AG09309 (cell line): ENCODE measurements at regions not wholly inside any gene's neighbourhood (a gene's known extent, or its start where the extent isn't known, plus 50 kb on each side); places are given as distances from the start of the nearest gene placed in this dataset.

ENCODE experiments used
- DNase-seq: peaks from one replicate; pipeline ENCODE4 v3.0.0-alpha.2; 2010; ENCODE audit warnings: low read depth
- H3K4me3 ChIP-seq: 2 replicates; pipeline ENCODE4 v1.5.1; 2011; ENCODE audit warnings: mild to moderate bottlenecking, low read depth, low read length, moderate library complexity; ENCODE audit not compliant: control insufficient read depth
- CTCF ChIP-seq: IDR thresholded peaks from 2 replicates; pipeline ENCODE4 v1.5.1; 2011; ENCODE audit warnings: mild to moderate bottlenecking, low read depth, low read length, inconsistent platforms; ENCODE audit not compliant: insufficient read depth, control insufficient read depth; ENCODE audit errors: missing control alignments

GRCh38 chr4:35900286-35901243, 343.7 kb downstream of the ARAP2 start:
- H3K4me3 ChIP-seq, result no peak overlapping the region
- TF ChIP-seq CTCF, result no peak
- no peak for DNase-seq

GRCh38 chr4:35912174-35912573, 332.1 kb downstream of the ARAP2 start:
- H3K4me3 ChIP-seq, result no peak overlapping the region
- TF ChIP-seq CTCF, result no peak
- DNase-seq, result no peak

GRCh38 chr4:35918491-35918977, 325.8 kb downstream of the ARAP2 start:
- H3K4me3 ChIP-seq, result no peak overlapping the region
- TF ChIP-seq CTCF, result no peak
- no peak for DNase-seq

- TF ChIP-seq CTCF, result no peak
- DNase-seq, result no peak
These were observed 318.5 kb downstream of the ARAP2 start for GRCh38 chr4:35925806-35926205.

GRCh38 chr4:35926788-35927187, 317.5 kb downstream of the ARAP2 start:
- no peak overlapping the region for H3K4me3 ChIP-seq
- DNase-seq, result no peak
- no peak for TF ChIP-seq CTCF

More at GRCh38 chr4:35925806-35926205, 318.5 kb downstream of the ARAP2 start:
- no peak overlapping the region for H3K4me3 ChIP-seq

GRCh38 chr4:35933901-35934300, 310.4 kb downstream of the ARAP2 start:
- no peak for DNase-seq
- TF ChIP-seq CTCF, result no peak
- H3K4me3 ChIP-seq, result no peak overlapping the region
